ENCODE measurements at regions not wholly inside any gene's neighbourhood (a gene's known extent, or its start where the extent isn't known, plus 50 kb on each side); places are given as distances from the start of the nearest gene placed in this dataset.

GRCh38 chr15:77557564-77557963 is 75.1 kb downstream of the LINGO1 start:
- DNase-seq = no peak

- DNase-seq = no peak
These were observed 75.6 kb downstream of the LINGO1 start for GRCh38 chr15:77557144-77557543.

- DNase-seq = no peak
These were observed 76.1 kb downstream of the LINGO1 start for GRCh38 chr15:77556622-77557021.

- DNase-seq = no peak
These were observed 77.5 kb downstream of the LINGO1 start for GRCh38 chr15:77555232-77555631.

- DNase-seq = no peak
These were observed 78.2 kb downstream of the LINGO1 start for GRCh38 chr15:77554306-77555080.

GRCh38 chr15:77553695-77554094 is 79.0 kb downstream of the LINGO1 start:
- DNase-seq = no peak

- no peak for DNase-seq
These were observed 79.5 kb downstream of the LINGO1 start for GRCh38 chr15:77553257-77553656.

GRCh38 chr15:77552066-77552465 is 80.6 kb downstream of the LINGO1 start:
- no peak for DNase-seq

GRCh38 chr15:77550301-77551251 is 82.1 kb downstream of the LINGO1 start:
- DNase-seq = peak; percentile 62

GRCh38 chr15:77549576-77550288 is 83.0 kb downstream of the LINGO1 start:
- DNase-seq = no peak

- no peak for DNase-seq
These were observed 83.8 kb downstream of the LINGO1 start for GRCh38 chr15:77548589-77549557.

- no peak for DNase-seq
These were observed 84.7 kb downstream of the LINGO1 start for GRCh38 chr15:77547801-77548588.

GRCh38 chr15:77546870-77547269 is 85.8 kb downstream of the LINGO1 start:
- no peak for DNase-seq

- DNase-seq = peak; percentile 85
These were observed 86.6 kb downstream of the LINGO1 start for GRCh38 chr15:77546050-77546501.

- no peak for DNase-seq
These were observed 87.7 kb downstream of the LINGO1 start for GRCh38 chr15:77545058-77545457.

GRCh38 chr15:77544162-77544561 is 88.5 kb downstream of the LINGO1 start:
- no peak for DNase-seq

GRCh38 chr15:77543159-77543882 is 89.4 kb downstream of the LINGO1 start:
- peak; percentile 82 for DNase-seq

- DNase-seq = peak; percentile 73
These were observed 90.2 kb downstream of the LINGO1 start for GRCh38 chr15:77542491-77543001.

- peak; percentile 47 for DNase-seq
These were observed 91.1 kb downstream of the LINGO1 start for GRCh38 chr15:77541421-77542181.
